Ovary (tissue), 3 donors: ENCODE measurements at regions not wholly inside any gene's neighbourhood (a gene's known extent, or its start where the extent isn't known, plus 50 kb on each side); places are given as distances from the start of the nearest gene placed in this dataset.

Experiments used
- CTCF ChIP-seq, 3 donors: fragments of 450-650 bp in 2 of 3; fragments of 200-600 bp in 1 of 3; IDR thresholded peaks; one replicate each; pipeline versions ENCODE4 v1.5.1 to v1.8.0; 2016 to 2022; ENCODE audit warnings: antibody characterized with exemption in 3 of 3, mild to moderate bottlenecking in 1 of 3
- POLR2A ChIP-seq: fragments of 450-650 bp; IDR thresholded peaks from one replicate; pipeline ENCODE4 v1.6.1; 2017; ENCODE audit warnings: antibody characterized with exemption, mild to moderate bottlenecking, moderate library complexity
- donor health status: DM: no; HTN: no; CAD: no.

- no peak for TF ChIP-seq CTCF (IDR thresholded peaks at IDR 0.05)
- no peak for TF ChIP-seq POLR2A
Measured at GRCh38 chr4:24650849-24651640, 66.7 kb upstream of the DHX15 start.
